Erythroblast (primary cell): ENCODE measurements at regions not wholly inside any gene's neighbourhood (a gene's known extent, or its start where the extent isn't known, plus 50 kb on each side); places are given as distances from the start of the nearest gene placed in this dataset.

Experiments
- GATA1 ChIP-seq: IDR thresholded peaks from 2 replicates; pipeline ENCODE4 v1.6.1; 2011; ENCODE audit warnings: low read depth, mild to moderate bottlenecking, control low read depth, low read length, moderate library complexity
- POLR2A ChIP-seq: IDR thresholded peaks from 2 replicates; pipeline ENCODE4 v1.6.1; 2011; ENCODE audit warnings: mild to moderate bottlenecking, low read length

DNA sequence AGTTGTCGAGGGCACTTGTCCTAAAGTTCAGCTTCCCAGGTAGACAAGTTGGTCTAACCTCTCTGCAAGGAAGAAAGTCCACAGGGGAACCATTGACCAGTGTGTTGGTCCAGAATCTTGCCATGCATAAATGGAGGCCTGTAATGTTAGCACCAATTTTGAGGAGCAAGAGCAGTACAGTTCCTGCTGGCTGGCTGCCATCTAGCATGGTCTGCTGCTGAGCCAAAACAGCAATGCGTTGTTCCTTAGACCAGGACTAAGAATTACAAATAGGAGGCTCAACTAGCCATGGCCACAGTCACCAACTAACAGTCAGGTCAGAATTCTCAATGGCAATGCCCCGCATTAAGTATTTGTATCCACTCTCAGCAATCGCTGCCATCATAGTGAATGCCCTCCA lies 72.8 kb upstream of the WIPF1 start:
- TF ChIP-seq POLR2A (no peak), GATA1 (no peak)
